HCT116 (cell line): ENCODE measurements at regions not wholly inside any gene's neighbourhood (a gene's known extent, or its start where the extent isn't known, plus 50 kb on each side); places are given as distances from the start of the nearest gene placed in this dataset.

Experiments
- ATF3 ChIP-seq: IDR thresholded peaks from 2 replicates; pipeline ENCODE4 v1.6.1; 2012
- CEBPB ChIP-seq: IDR thresholded peaks from 2 replicates; pipeline ENCODE4 v1.6.1; 2012; ENCODE audit warnings: low read depth
- CTCF ChIP-seq, 3 experiments: fragments of 200-600 bp in 1 of 3; sonication (generic) in 1 of 3; IDR thresholded peaks in 2 of 3; conservative IDR thresholded peaks in 1 of 3; 2 replicates each; pipeline ENCODE4 v1.5.1; 2012 to 2017; ENCODE audit warnings: low read depth in 2 of 3, low read length in 2 of 3, antibody characterized with exemption in 1 of 3, borderline replicate concordance in 1 of 3, control low read depth in 1 of 3, mild to moderate bottlenecking in 1 of 3, mixed read lengths in 1 of 3, mixed run types in 1 of 3, moderate library complexity in 1 of 3; ENCODE audit not compliant: insufficient read depth in 1 of 3
- EZH2 ChIP-seq: fragments of 200-600 bp; sonication (generic); IDR thresholded peaks from 2 replicates; pipeline ENCODE4 v1.6.1; 2017; ENCODE audit warnings: antibody characterized with exemption, mixed run types
- FOSL1 ChIP-seq: IDR thresholded peaks from 2 replicates; pipeline ENCODE4 v1.6.1; 2012; ENCODE audit warnings: low read depth
- MAX ChIP-seq: IDR thresholded peaks from 2 replicates; pipeline ENCODE4 v1.6.1; 2012
- POLR2A ChIP-seq: IDR thresholded peaks from 2 replicates; pipeline ENCODE4 v1.7.0; 2011; ENCODE audit warnings: borderline replicate concordance; ENCODE audit not compliant: insufficient read depth, insufficient read length; ENCODE audit errors: extremely low read depth
- POLR2AphosphoS5 ChIP-seq: IDR thresholded peaks from 2 replicates; pipeline ENCODE4 v1.6.1; 2011; ENCODE audit warnings: mild to moderate bottlenecking, low read depth, low read length, moderate library complexity
- REST ChIP-seq: IDR thresholded peaks from 2 replicates; pipeline ENCODE4 v1.6.1; 2012; ENCODE audit warnings: low read depth
- SP1 ChIP-seq: IDR thresholded peaks from 2 replicates; pipeline ENCODE4 v1.6.1; 2012; ENCODE audit warnings: low read depth
- SRF ChIP-seq: IDR thresholded peaks from 2 replicates; pipeline ENCODE4 v1.6.1; 2012; ENCODE audit warnings: low read depth
- YY1 ChIP-seq: IDR thresholded peaks from 2 replicates; pipeline ENCODE4 v1.6.1; 2011; ENCODE audit warnings: low read length, low read depth, moderate library complexity, mild to moderate bottlenecking; ENCODE audit not compliant: insufficient replicate concordance; ENCODE audit errors: extremely low read depth
- ZNF274 ChIP-seq: fragments of 200-500 bp; sonication (Bioruptor generic); IDR thresholded peaks from 2 replicates; pipeline ENCODE4 v1.6.1; 2014; ENCODE audit warnings: mild to moderate bottlenecking, low read depth, low read length, inconsistent platforms

GRCh38 chr6:139538366-139538765 lies 163.9 kb upstream of the CITED2 start:
- TF ChIP-seq CEBPB (no peak), POLR2AphosphoS5 (no peak), SP1 (no peak), ATF3 (no peak), CTCF (IDR thresholded peaks at IDR 0.05 in 2 of 3, conservative IDR thresholded peaks at IDR 0.05 in 1 of 3; ENCODE audit: borderline replicate concordance in 1 of 3, insufficient read depth in 1 of 3, low read depth in 2 of 3, low read length in 2 of 3) (no peak), POLR2A (no peak), MAX (no peak), YY1 (no peak), REST (no peak), ZNF274 (no peak), SRF (no peak), EZH2 (no peak), FOSL1 (no peak)
